ENCODE measurements at regions not wholly inside any gene's neighbourhood (a gene's known extent, or its start where the extent isn't known, plus 50 kb on each side); places are given as distances from the start of the nearest gene placed in this dataset.

DNA sequence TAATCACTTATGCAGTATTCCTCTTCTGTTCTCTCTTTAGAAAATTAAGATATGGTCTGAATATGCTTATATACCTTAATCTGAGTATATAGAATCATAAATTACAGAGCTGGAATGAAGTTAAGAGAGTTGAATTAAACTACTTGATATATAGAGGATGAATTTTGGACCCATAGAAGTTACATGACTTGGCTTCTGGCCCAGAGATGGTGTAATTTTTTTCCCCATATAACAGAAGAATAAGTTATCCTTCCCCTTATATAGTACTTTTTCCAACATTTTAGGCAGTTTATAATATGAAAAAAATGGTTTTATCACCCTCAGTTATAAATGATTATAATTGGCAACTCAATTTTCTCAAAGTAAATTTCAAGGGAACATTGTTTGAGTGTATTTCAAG, 616.3 kb downstream of the TBC1D4 start:
- no peaks in the 10 kb centered on the region for H3K36me3 ChIP-seq
- no peaks in the 10 kb centered on the region for H3K9me3 ChIP-seq (ENCODE audit: severe bottlenecking)
- H3K27ac ChIP-seq: no peak overlapping the region
- DNase-seq: no peak
- H3K4me3 ChIP-seq (ENCODE audit: low read depth, low read length): no peak overlapping the region
- no peaks in the 10 kb centered on the region for H3K27me3 ChIP-seq (ENCODE audit: insufficient read depth, low read depth, severe bottlenecking)
- no peak for TF ChIP-seq CTCF (IDR thresholded peaks at IDR 0.05; ENCODE audit: low read depth, low read length)

DNA sequence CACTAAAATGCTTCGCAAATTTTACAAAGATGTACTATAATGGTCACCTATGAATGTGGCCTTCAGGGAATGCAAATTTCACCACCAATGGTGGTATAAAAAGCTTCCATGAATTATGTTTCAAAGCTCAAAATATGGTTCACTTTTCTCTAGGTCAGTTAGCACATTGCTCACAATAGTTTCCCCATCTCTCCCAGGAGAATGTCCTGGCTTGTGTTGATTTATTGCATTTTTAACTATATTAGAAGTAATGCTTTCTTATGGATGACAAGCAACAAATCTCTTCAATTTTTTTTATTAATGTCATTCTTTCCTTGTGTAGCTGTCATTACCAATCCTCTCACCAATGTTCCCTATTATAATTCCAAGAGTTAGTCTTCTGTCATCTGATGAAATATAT, 621.2 kb downstream of the TBC1D4 start:
- Histone ChIP-seq H3K27me3 (ENCODE audit: insufficient read depth, low read depth, severe bottlenecking) (no peaks in the 10 kb centered on the region), H3K27ac (no peak overlapping the region), H3K9me3 (ENCODE audit: severe bottlenecking) (peaks cover 4% of the 10 kb centered on the region), H3K36me3 (no peaks in the 10 kb centered on the region), H3K4me3 (ENCODE audit: low read depth, low read length) (no peak overlapping the region)
- no peak for TF ChIP-seq CTCF (IDR thresholded peaks at IDR 0.05; ENCODE audit: low read depth, low read length)
- DNase-seq: no peak

DNA sequence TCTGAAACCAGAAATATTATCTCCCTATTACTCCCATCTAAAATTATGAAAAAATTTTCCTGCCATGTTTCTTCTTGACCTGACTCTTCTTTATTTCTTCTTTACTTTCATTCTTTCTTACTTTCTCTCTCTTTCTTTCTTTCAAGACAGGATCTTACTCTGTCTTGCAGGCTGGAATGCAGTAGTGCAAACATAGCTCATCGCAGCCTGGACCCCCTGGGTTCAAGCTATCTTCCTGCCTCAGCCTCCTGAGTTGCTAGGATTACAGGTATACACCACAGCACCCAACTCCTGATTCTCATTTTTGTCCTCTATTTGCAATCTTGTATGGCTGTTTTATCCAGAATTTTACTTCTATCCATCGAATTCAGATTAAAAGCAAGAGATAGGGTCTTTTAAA, 631.1 kb downstream of the TBC1D4 start:
- H3K4me3 ChIP-seq (ENCODE audit: low read depth, low read length): no peak overlapping the region
- TF ChIP-seq CTCF (IDR thresholded peaks at IDR 0.05; ENCODE audit: low read depth, low read length): no peak
- H3K9me3 ChIP-seq (ENCODE audit: severe bottlenecking): no peaks in the 10 kb centered on the region
- no peak overlapping the region for H3K27ac ChIP-seq
- no peaks in the 10 kb centered on the region for H3K27me3 ChIP-seq (ENCODE audit: insufficient read depth, low read depth, severe bottlenecking)
- H3K36me3 ChIP-seq: no peaks in the 10 kb centered on the region
- no peak for DNase-seq

GRCh38 chr13:74847966-74848365, 634.0 kb downstream of the TBC1D4 start:
- Histone ChIP-seq H3K9me3 (ENCODE audit: severe bottlenecking) (no peaks in the 10 kb centered on the region), H3K27me3 (ENCODE audit: insufficient read depth, low read depth, severe bottlenecking) (no peaks in the 10 kb centered on the region), H3K4me3 (ENCODE audit: low read depth, low read length) (no peak overlapping the region), H3K36me3 (no peaks in the 10 kb centered on the region), H3K27ac (no peak overlapping the region)
- no peak for TF ChIP-seq CTCF (IDR thresholded peaks at IDR 0.05; ENCODE audit: low read depth, low read length)
- no peak for DNase-seq

- no peaks in the 10 kb centered on the region for H3K27me3 ChIP-seq (ENCODE audit: insufficient read depth, low read depth, severe bottlenecking)
- no peak overlapping the region for H3K27ac ChIP-seq
- no peak for DNase-seq
- no peaks in the 10 kb centered on the region for H3K9me3 ChIP-seq (ENCODE audit: severe bottlenecking)
- no peaks in the 10 kb centered on the region for H3K36me3 ChIP-seq
- no peak for TF ChIP-seq CTCF (IDR thresholded peaks at IDR 0.05; ENCODE audit: low read depth, low read length)
- H3K4me3 ChIP-seq (ENCODE audit: low read depth, low read length): no peak overlapping the region
These were observed 636.2 kb downstream of the TBC1D4 start for GRCh38 chr13:74845806-74846205.

- Histone ChIP-seq H3K27ac (no peak overlapping the region), H3K36me3 (no peaks in the 10 kb centered on the region), H3K27me3 (ENCODE audit: insufficient read depth, low read depth, severe bottlenecking) (no peaks in the 10 kb centered on the region), H3K4me3 (ENCODE audit: low read depth, low read length) (no peak overlapping the region), H3K9me3 (ENCODE audit: severe bottlenecking) (no peaks in the 10 kb centered on the region)
- no peak for DNase-seq
- TF ChIP-seq CTCF (IDR thresholded peaks at IDR 0.05; ENCODE audit: low read depth, low read length): no peak
These were observed 640.3 kb downstream of the TBC1D4 start for GRCh38 chr13:74841651-74842050.

Measured in WERI-Rb-1 (cell line).